Prostate gland (tissue), 2 donors: ENCODE measurements at regions not wholly inside any gene's neighbourhood (a gene's known extent, or its start where the extent isn't known, plus 50 kb on each side); places are given as distances from the start of the nearest gene placed in this dataset.

Experiments
- POLR2A ChIP-seq: fragments of 450-650 bp; IDR thresholded peaks from one replicate; pipeline ENCODE4 v1.6.1; 2016; ENCODE audit warnings: antibody characterized with exemption, mild to moderate bottlenecking
- POLR2AphosphoS5 ChIP-seq: sonication (generic); formaldehyde crosslinking; IDR thresholded peaks from one replicate; pipeline ENCODE4 v1.6.1; 2017; ENCODE audit warnings: antibody characterized with exemption
- TF ChIP-seq, protein P1 (sequence below), 4 experiments: fragments of 200-600 bp in 2 of 4; fragments of 450-650 bp in 2 of 4; sonication (generic) in 2 of 4; IDR thresholded peaks; 1 replicate in 3 of 4; 2 replicates in 1 of 4; pipeline ENCODE4 v1.5.1; 2016 to 2019; ENCODE audit warnings: antibody characterized with exemption in 4 of 4, mild to moderate bottlenecking in 2 of 4, moderate library complexity in 2 of 4

DNA sequence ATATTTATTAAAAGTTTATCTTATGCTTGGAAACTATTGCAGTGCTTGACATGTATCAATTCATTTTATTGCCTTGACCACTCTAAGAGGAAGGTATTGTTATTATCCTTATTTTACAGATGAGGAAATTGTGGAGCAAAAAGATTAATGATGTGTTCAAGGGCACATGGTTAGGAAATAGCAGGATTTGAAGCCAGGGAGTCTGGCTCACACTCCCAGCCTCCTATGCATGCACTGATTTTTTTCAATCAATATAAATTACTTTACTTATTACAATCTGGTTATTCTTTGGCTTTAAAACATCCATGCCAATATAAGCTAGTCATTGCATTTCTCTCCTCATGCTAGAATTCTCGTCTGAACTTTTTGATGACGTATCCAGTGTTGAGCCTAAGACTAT, 94.2 kb upstream of the TBX5 start:
- TF ChIP-seq POLR2A (no peak), POLR2AphosphoS5 (no peak)
- TF ChIP-seq, protein P1, sequence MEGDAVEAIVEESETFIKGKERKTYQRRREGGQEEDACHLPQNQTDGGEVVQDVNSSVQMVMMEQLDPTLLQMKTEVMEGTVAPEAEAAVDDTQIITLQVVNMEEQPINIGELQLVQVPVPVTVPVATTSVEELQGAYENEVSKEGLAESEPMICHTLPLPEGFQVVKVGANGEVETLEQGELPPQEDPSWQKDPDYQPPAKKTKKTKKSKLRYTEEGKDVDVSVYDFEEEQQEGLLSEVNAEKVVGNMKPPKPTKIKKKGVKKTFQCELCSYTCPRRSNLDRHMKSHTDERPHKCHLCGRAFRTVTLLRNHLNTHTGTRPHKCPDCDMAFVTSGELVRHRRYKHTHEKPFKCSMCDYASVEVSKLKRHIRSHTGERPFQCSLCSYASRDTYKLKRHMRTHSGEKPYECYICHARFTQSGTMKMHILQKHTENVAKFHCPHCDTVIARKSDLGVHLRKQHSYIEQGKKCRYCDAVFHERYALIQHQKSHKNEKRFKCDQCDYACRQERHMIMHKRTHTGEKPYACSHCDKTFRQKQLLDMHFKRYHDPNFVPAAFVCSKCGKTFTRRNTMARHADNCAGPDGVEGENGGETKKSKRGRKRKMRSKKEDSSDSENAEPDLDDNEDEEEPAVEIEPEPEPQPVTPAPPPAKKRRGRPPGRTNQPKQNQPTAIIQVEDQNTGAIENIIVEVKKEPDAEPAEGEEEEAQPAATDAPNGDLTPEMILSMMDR (IDR thresholded peaks at IDR 0.05) = no peak
